ENCODE measurements at regions not wholly inside any gene's neighbourhood (a gene's known extent, or its start where the extent isn't known, plus 50 kb on each side); places are given as distances from the start of the nearest gene placed in this dataset.

- no peaks in the 10 kb centered on the region for H3K27me3 ChIP-seq
- intact Hi-C loops (cut with DNase I): no loop called here
These were observed 380.3 kb downstream of the MCTP2 start for GRCh38 chr15:94611656-94612055.

GRCh38 chr15:94615688-94616087 lies 384.3 kb downstream of the MCTP2 start:
- Histone ChIP-seq H3K36me3 (no peaks in the 10 kb centered on the region), H3K9me3 (no peaks in the 10 kb centered on the region), H3K4me1 (no peaks in the 10 kb centered on the region), H3K27ac (no peak overlapping the region), H3K4me3 (no peak overlapping the region), H3K27me3 (no peaks in the 10 kb centered on the region)
- intact Hi-C loops (cut with DNase I): no loop called here
- DNase-seq: no peak
- TF ChIP-seq CTCF (IDR thresholded peaks at IDR 0.05) (no peak), POLR2A (IDR thresholded peaks at IDR 0.05) (no peak)
- WGBS, 2 donors: 69 to 76% methylated on average over 3 of the region's 3 CpGs

More at GRCh38 chr15:94611656-94612055, 380.3 kb downstream of the MCTP2 start:
- H3K4me1 ChIP-seq: peaks cover 0 to 14% (median 0%) of the 10 kb centered on the region in 3 donors
- TF ChIP-seq CTCF (IDR thresholded peaks at IDR 0.05) (no peak), POLR2A (IDR thresholded peaks at IDR 0.05) (no peak)
- H3K9me3 ChIP-seq: no peaks in the 10 kb centered on the region
- H3K36me3 ChIP-seq: no peaks in the 10 kb centered on the region
- DNase-seq: no peak
- no peak overlapping the region for H3K27ac ChIP-seq
- H3K4me3 ChIP-seq: no peak overlapping the region
- 75 to 78% methylated on average over 2 of the region's 2 CpGs for WGBS, 2 donors

- no peak for DNase-seq
- Histone ChIP-seq H3K4me1 (no peaks in the 10 kb centered on the region), H3K9me3 (no peaks in the 10 kb centered on the region), H3K27ac (no peak overlapping the region), H3K27me3 (no peaks in the 10 kb centered on the region), H3K4me3 (no peak overlapping the region), H3K36me3 (no peaks in the 10 kb centered on the region)
- TF ChIP-seq CTCF (IDR thresholded peaks at IDR 0.05) (no peak), POLR2A (IDR thresholded peaks at IDR 0.05) (no peak)
- WGBS, 2 donors: 68 to 77% methylated on average over 2 to 5 of the region's 5 CpGs
- intact Hi-C loops (cut with DNase I): no loop called here
These were observed 389.3 kb downstream of the MCTP2 start for GRCh38 chr15:94620632-94621031.

GRCh38 chr15:94621736-94622135 lies 390.4 kb downstream of the MCTP2 start:
- no peak overlapping the region for H3K4me3 ChIP-seq
- no peaks in the 10 kb centered on the region for H3K9me3 ChIP-seq
- intact Hi-C loops (cut with DNase I): no loop called here
- no peak for TF ChIP-seq CTCF (IDR thresholded peaks at IDR 0.05)
- no peak for TF ChIP-seq POLR2A (IDR thresholded peaks at IDR 0.05)
- H3K4me1 ChIP-seq: no peaks in the 10 kb centered on the region
- H3K27me3 ChIP-seq: no peaks in the 10 kb centered on the region
- H3K27ac ChIP-seq: no peak overlapping the region
- no peaks in the 10 kb centered on the region for H3K36me3 ChIP-seq
- no peak for DNase-seq

GRCh38 chr15:94626949-94627348 lies 395.6 kb downstream of the MCTP2 start:
- intact Hi-C loops (cut with DNase I): no loop called here
- DNase-seq: no peak
- Histone ChIP-seq H3K9me3 (no peaks in the 10 kb centered on the region), H3K4me3 (no peak overlapping the region), H3K27ac (no peak overlapping the region), H3K27me3 (no peaks in the 10 kb centered on the region), H3K4me1 (no peaks in the 10 kb centered on the region), H3K36me3 (no peaks in the 10 kb centered on the region)
- no peak for TF ChIP-seq CTCF (IDR thresholded peaks at IDR 0.05)
- TF ChIP-seq POLR2A (IDR thresholded peaks at IDR 0.05): no peak
- 89 to 95% methylated on average over 3 of the region's 3 CpGs for WGBS, 2 donors
